DND-41 (cell line): ENCODE measurements at regions not wholly inside any gene's neighbourhood (a gene's known extent, or its start where the extent isn't known, plus 50 kb on each side); places are given as distances from the start of the nearest gene placed in this dataset.

Source experiments
- ATAC-seq: fragments of 200-7000 bp; cut with Tn5 transposase; 3 replicates; pipeline ENCODE4 v1.9.1; 2021; ENCODE audit warnings: low read depth; ENCODE audit not compliant: insufficient read depth
- DNase-seq: peaks from one replicate; pipeline ENCODE4 v3.0.0-alpha.2; 2020
- H2AFZ ChIP-seq: 2 replicates; pipeline ENCODE4 v1.6.0; 2012; ENCODE audit warnings: low read depth, low read length
- H3K27ac ChIP-seq: 2 replicates; pipeline ENCODE4 v1.5.1; 2012; ENCODE audit warnings: low read length, inconsistent platforms
- H3K27me3 ChIP-seq: fragments of 200-600 bp; sonication (generic); 2 replicates; pipeline ENCODE4 v1.6.0; 2012; ENCODE audit warnings: low read length, mild to moderate bottlenecking, inconsistent platforms; ENCODE audit not compliant: insufficient read depth, poor library complexity
- H3K36me3 ChIP-seq: 2 replicates; pipeline ENCODE4 v1.5.1; 2012; ENCODE audit warnings: low read length, inconsistent platforms; ENCODE audit not compliant: insufficient read depth
- H3K4me1 ChIP-seq: 2 replicates; pipeline ENCODE4 v1.5.1; 2012; ENCODE audit warnings: mild to moderate bottlenecking, low read length; ENCODE audit not compliant: insufficient read depth
- H3K4me2 ChIP-seq: 2 replicates; pipeline ENCODE4 v1.6.0; 2012; ENCODE audit warnings: mild to moderate bottlenecking, moderate library complexity, low read length, inconsistent platforms; ENCODE audit not compliant: insufficient read depth
- H3K4me3 ChIP-seq, 2 experiments: fragments of 200-600 bp in 1 of 2; shearing (Covaris generic) in 1 of 2; 2 replicates each; pipeline ENCODE4 v1.5.1; 2012 to 2016; ENCODE audit warnings: inconsistent platforms in 2 of 2, low read length in 2 of 2, mild to moderate bottlenecking in 2 of 2, low read depth in 1 of 2, moderate library complexity in 1 of 2
- H3K79me2 ChIP-seq: 2 replicates; pipeline ENCODE4 v1.6.0; 2012; ENCODE audit warnings: low read length, inconsistent platforms; ENCODE audit not compliant: insufficient read depth
- H3K9ac ChIP-seq: 2 replicates; pipeline ENCODE4 v1.6.0; 2012; ENCODE audit warnings: low read depth, mild to moderate bottlenecking, inconsistent platforms, low read length, moderate library complexity
- H3K9me3 ChIP-seq: 2 replicates; pipeline ENCODE4 v1.5.1; 2012; ENCODE audit warnings: low read length, moderate library complexity, mild to moderate bottlenecking, inconsistent platforms; ENCODE audit not compliant: insufficient read depth, severe bottlenecking
- H4K20me1 ChIP-seq: 2 replicates; pipeline ENCODE4 v1.6.0; 2012; ENCODE audit warnings: low read length; ENCODE audit not compliant: insufficient read depth
- EZH2 ChIP-seq: IDR thresholded peaks from 3 replicates; pipeline ENCODE4 v1.6.1; 2012; ENCODE audit warnings: borderline replicate concordance, low read depth, mild to moderate bottlenecking, moderate library complexity, low read length, inconsistent platforms; ENCODE audit not compliant: severe bottlenecking
- TF ChIP-seq, protein P1 (sequence below): IDR thresholded peaks from 2 replicates; pipeline ENCODE4 v1.5.1; 2012; ENCODE audit warnings: borderline replicate concordance, low read length, moderate library complexity, mild to moderate bottlenecking; ENCODE audit not compliant: poor library complexity, severe bottlenecking; ENCODE audit errors: extremely low read depth

DNA sequence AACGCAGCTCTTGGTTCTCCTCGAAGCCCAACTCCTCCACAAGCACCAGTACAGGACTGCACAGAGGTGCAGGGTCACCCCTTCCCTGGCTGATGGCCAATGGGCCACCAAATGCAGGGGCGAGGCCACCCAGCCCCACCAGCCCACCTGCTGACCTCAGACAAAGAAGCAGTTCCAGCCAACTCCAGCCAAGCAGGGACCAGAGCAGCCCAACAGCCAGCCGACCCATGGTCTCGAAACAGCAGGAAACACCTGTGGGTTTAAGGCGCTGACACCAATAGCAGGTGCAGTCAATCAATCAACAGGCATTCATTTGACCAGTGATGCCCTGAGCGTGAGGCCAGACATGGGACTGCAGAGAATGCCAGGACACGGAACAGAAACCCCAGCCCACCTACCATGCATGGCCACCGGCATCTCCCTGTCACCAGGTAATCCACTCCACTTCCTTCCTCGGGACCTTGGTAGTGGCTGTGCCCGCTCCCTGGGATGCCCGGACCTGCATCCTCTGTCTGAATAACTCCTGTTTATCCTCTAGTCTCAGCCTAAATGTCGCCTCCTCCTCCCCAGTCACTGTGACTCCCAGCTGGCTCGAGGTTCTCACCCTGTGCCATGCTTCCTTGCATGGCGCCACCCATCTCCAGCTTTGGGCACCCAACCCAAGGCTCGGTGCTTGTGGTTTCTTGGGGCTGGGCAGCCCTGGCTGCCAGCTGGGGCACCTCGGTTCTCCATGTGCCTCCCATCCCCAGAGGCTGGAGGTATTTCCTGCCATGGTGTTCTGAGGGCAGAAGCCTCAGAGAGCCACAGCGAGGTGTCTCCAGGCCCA, 1475.4 kb downstream of the BRD1 start:
- H3K79me2 ChIP-seq, result no peaks in the 10 kb centered on the region
- H3K27me3 ChIP-seq, result peaks cover 1% of the 10 kb centered on the region
- H3K27ac ChIP-seq, result no peak overlapping the region
- H4K20me1 ChIP-seq, result no peaks in the 10 kb centered on the region
- ATAC-seq (peak; percentile 40; the same call in 1 of the 3 replicates), DNase-seq (peak; percentile 18)
- TF ChIP-seq EZH2, result no peak
- TF ChIP-seq, protein P1, sequence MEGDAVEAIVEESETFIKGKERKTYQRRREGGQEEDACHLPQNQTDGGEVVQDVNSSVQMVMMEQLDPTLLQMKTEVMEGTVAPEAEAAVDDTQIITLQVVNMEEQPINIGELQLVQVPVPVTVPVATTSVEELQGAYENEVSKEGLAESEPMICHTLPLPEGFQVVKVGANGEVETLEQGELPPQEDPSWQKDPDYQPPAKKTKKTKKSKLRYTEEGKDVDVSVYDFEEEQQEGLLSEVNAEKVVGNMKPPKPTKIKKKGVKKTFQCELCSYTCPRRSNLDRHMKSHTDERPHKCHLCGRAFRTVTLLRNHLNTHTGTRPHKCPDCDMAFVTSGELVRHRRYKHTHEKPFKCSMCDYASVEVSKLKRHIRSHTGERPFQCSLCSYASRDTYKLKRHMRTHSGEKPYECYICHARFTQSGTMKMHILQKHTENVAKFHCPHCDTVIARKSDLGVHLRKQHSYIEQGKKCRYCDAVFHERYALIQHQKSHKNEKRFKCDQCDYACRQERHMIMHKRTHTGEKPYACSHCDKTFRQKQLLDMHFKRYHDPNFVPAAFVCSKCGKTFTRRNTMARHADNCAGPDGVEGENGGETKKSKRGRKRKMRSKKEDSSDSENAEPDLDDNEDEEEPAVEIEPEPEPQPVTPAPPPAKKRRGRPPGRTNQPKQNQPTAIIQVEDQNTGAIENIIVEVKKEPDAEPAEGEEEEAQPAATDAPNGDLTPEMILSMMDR, result no peak
- no peak overlapping the region for H3K4me2 ChIP-seq
- H3K36me3 ChIP-seq, result no peaks in the 10 kb centered on the region
- no peak overlapping the region for H2AFZ ChIP-seq
- H3K9me3 ChIP-seq, result no peaks in the 10 kb centered on the region
- no peaks in the 10 kb centered on the region for H3K4me1 ChIP-seq
- no peak overlapping the region for H3K9ac ChIP-seq
- no peak overlapping the region for H3K4me3 ChIP-seq

DNA sequence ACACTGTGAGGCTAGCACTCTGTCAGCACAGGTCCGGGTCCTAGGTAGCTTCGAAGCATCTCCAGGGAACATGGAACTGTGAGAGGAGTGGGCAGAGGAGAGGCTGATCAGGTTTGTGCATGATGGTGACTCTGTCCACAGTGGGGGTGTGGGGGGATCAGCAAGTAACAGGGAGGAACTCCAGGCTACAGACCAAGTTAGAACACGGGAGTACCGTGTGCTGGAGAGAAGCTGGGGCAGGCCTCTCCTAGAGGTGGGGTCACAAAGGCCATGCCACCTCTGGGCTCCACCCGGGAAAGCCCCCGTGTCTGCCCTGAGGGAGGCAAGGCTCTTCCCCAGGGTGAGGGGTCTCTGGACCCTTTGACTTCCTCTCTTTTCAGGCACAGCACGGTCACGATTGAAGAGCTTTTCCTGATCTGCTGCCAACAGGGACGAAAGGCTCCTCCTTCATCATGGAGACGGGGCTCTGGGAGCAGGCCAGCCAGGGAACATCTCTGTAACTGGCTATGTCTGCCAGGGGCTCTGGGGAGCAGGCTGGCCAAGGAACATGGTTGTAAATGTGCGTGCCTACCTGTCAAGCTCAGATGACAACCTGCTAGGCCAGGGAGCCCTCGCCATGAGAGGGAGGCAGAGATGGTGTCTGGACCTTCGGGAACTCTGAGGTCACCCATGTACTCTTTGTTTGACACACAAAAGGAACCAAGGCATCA, 1476.1 kb downstream of the BRD1 start:
- no peak overlapping the region for H2AFZ ChIP-seq
- H3K27me3 ChIP-seq, result peaks cover 4% of the 10 kb centered on the region
- H3K9ac ChIP-seq, result no peak overlapping the region
- no peak overlapping the region for H3K4me2 ChIP-seq
- TF ChIP-seq, protein P1, result no peak
- TF ChIP-seq EZH2, result no peak
- no peaks in the 10 kb centered on the region for H3K36me3 ChIP-seq
- H3K4me1 ChIP-seq, result no peaks in the 10 kb centered on the region
- H3K4me3 ChIP-seq, result no peak overlapping the region
- no peak overlapping the region for H3K27ac ChIP-seq
- H3K79me2 ChIP-seq, result no peaks in the 10 kb centered on the region
- DNase-seq, result no peak
- no peaks in the 10 kb centered on the region for H3K9me3 ChIP-seq
- H4K20me1 ChIP-seq, result no peaks in the 10 kb centered on the region
- no peak for ATAC-seq

DNA sequence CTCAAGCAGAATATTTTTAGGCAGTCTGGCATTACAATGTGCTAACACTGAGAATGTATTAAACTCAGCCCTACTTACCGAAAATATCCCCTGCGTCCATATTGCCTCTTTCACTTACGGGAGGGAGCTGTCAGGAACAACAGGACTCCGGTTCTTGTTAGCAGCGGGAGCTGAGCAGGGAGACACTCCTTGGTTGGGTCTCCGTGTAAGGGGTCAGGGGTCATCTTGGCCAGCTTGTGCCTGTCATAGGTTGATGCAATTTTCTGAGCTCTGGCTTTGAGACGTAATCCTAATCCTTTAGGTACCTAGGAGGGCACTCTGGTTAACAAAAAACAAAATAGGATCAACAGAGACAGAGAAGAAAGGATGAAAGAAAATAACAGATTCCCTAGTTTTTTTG, 1477.2 kb downstream of the BRD1 start:
- Histone ChIP-seq H3K4me2 (no peak overlapping the region), H3K4me1 (no peaks in the 10 kb centered on the region), H3K27me3 (peaks cover 4% of the 10 kb centered on the region), H3K9ac (no peak overlapping the region), H3K27ac (no peak overlapping the region), H3K79me2 (no peaks in the 10 kb centered on the region), H3K4me3 (no peak overlapping the region), H3K9me3 (no peaks in the 10 kb centered on the region), H4K20me1 (no peaks in the 10 kb centered on the region), H3K36me3 (no peaks in the 10 kb centered on the region), H2AFZ (no peak overlapping the region)
- no peak for DNase-seq
- ATAC-seq, result no peak
- TF ChIP-seq, protein P1, result no peak
- TF ChIP-seq EZH2, result no peak
